K562 (cell line): ENCODE measurements at regions not wholly inside any gene's neighbourhood (a gene's known extent, or its start where the extent isn't known, plus 50 kb on each side); places are given as distances from the start of the nearest gene placed in this dataset.

ENCODE experiments used
- TF ChIP-seq, protein P1 (sequence below), 2 experiments: fragments of 450-650 bp in 1 of 2; sonication (generic) in 1 of 2; formaldehyde crosslinking in 1 of 2; IDR thresholded peaks; 2 replicates each; pipeline versions ENCODE4 v1.7.1 to v1.9.0; 2016 to 2022; ENCODE audit warnings: inconsistent platforms in 1 of 2, mild to moderate bottlenecking in 1 of 2, missing genetic modification reagents in 1 of 2

DNA sequence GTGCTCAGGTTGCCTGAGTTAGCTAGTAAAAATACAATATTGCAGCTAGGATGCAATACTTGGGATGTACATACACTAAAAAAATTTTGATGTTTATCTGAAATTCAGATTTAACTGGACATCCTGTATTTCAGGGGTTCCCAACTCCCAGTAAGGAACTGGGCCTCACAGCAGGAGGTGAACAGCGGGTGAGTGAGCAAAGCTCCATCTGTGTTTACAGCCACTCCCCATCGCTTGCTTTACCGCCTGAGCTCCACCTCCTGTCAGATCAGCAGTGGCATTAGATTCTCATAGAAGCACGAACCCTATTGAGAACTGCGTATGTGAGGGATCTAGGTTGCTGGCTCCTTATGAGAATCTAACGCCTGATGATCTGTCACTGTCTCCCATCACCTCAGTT is 285.1 kb upstream of the PROK2 start (continued):
- TF ChIP-seq, protein P1, sequence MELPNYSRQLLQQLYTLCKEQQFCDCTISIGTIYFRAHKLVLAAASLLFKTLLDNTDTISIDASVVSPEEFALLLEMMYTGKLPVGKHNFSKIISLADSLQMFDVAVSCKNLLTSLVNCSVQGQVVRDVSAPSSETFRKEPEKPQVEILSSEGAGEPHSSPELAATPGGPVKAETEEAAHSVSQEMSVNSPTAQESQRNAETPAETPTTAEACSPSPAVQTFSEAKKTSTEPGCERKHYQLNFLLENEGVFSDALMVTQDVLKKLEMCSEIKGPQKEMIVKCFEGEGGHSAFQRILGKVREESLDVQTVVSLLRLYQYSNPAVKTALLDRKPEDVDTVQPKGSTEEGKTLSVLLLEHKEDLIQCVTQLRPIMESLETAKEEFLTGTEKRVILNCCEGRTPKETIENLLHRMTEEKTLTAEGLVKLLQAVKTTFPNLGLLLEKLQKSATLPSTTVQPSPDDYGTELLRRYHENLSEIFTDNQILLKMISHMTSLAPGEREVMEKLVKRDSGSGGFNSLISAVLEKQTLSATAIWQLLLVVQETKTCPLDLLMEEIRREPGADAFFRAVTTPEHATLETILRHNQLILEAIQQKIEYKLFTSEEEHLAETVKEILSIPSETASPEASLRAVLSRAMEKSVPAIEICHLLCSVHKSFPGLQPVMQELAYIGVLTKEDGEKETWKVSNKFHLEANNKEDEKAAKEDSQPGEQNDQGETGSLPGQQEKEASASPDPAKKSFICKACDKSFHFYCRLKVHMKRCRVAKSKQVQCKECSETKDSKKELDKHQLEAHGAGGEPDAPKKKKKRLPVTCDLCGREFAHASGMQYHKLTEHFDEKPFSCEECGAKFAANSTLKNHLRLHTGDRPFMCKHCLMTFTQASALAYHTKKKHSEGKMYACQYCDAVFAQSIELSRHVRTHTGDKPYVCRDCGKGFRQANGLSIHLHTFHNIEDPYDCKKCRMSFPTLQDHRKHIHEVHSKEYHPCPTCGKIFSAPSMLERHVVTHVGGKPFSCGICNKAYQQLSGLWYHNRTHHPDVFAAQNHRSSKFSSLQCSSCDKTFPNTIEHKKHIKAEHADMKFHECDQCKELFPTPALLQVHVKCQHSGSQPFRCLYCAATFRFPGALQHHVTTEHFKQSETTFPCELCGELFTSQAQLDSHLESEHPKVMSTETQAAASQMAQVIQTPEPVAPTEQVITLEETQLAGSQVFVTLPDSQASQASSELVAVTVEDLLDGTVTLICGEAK (IDR thresholded peaks at IDR 0.05): no peak
- TF ChIP-seq, protein P1 (CRISPR knock-in tag; IDR thresholded peaks at IDR 0.05): no peak
- TF ChIP-seq, all 486 proteins: peak for 1
